ENCODE measurements at regions not wholly inside any gene's neighbourhood (a gene's known extent, or its start where the extent isn't known, plus 50 kb on each side); places are given as distances from the start of the nearest gene placed in this dataset.

- H3K9ac ChIP-seq (ENCODE audit: low read length in 3 of 3) = no peak overlapping the region
- peaks cover 0 to 4% (median 0%) of the 10 kb centered on the region in 3 donors for H3K4me1 ChIP-seq (ENCODE audit: control insufficient read depth in 2 of 3, insufficient read depth in 2 of 3, low read depth in 1 of 3, low read length in 3 of 3)
- no peak overlapping the region for H3K27ac ChIP-seq (ENCODE audit: low read depth in 2 of 2, low read length in 2 of 2)
- H3K9me3 ChIP-seq (ENCODE audit: control insufficient read depth in 2 of 3, insufficient read depth in 1 of 3, low read length in 3 of 3) = no peaks in the 10 kb centered on the region
- TF ChIP-seq CTCF (IDR thresholded peaks at IDR 0.05; ENCODE audit: borderline replicate concordance, extremely low read depth, insufficient read depth) = no peak
- intact Hi-C loops (cut with DNase I) = no loop called here
- DNase-seq (no peak), FAIRE-seq (no peak)
- H3K36me3 ChIP-seq (ENCODE audit: control insufficient read depth in 2 of 3, insufficient read depth in 3 of 3, low read length in 3 of 3) = peaks cover 0 to 18% (median 2%) of the 10 kb centered on the region in 3 donors
- H3K27me3 ChIP-seq (ENCODE audit: control insufficient read depth, insufficient read depth, low read length) = no peaks in the 10 kb centered on the region
- no peak overlapping the region for H3K4me3 ChIP-seq (ENCODE audit: low read length in 3 of 3)
Observed at GRCh38 chr20:3354247-3354646, 53.2 kb downstream of the DNAAF9 start.

DNA sequence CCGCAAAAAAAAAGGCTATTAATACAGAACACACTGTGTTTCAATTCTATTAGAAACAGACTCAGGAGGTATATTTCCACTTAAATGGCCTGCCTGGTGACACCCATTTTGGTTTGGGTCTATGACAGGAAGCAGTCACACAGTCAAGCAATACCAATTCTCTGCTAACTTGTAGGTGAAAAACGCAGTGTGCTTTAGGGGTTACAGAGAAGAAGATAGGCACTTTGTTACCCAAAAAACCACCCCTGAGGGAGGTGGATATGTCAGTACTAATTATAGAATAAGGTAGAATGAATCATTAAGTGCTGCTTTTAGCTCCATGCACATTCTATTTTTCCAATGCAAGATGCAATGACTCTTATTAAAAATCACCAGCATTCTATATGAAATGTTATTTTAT, 53.8 kb downstream of the DNAAF9 start:
- Histone ChIP-seq H3K9me3 (ENCODE audit: control insufficient read depth in 2 of 3, insufficient read depth in 1 of 3, low read length in 3 of 3) (no peaks in the 10 kb centered on the region), H3K4me1 (ENCODE audit: control insufficient read depth in 2 of 3, insufficient read depth in 2 of 3, low read depth in 1 of 3, low read length in 3 of 3) (peaks cover 0 to under 1% (median 0%) of the 10 kb centered on the region in 3 donors), H3K27ac (ENCODE audit: low read depth in 2 of 2, low read length in 2 of 2) (no peak overlapping the region), H3K27me3 (ENCODE audit: control insufficient read depth, insufficient read depth, low read length) (no peaks in the 10 kb centered on the region), H3K36me3 (ENCODE audit: control insufficient read depth in 2 of 3, insufficient read depth in 3 of 3, low read length in 3 of 3) (peaks cover 0 to 19% (median 2%) of the 10 kb centered on the region in 3 donors), H3K9ac (ENCODE audit: low read length in 3 of 3) (no peak overlapping the region), H3K4me3 (ENCODE audit: low read length in 3 of 3) (no peak overlapping the region)
- intact Hi-C loops (cut with DNase I) = no loop called here
- DNase-seq = no peak
- TF ChIP-seq CTCF (IDR thresholded peaks at IDR 0.05; ENCODE audit: borderline replicate concordance, extremely low read depth, insufficient read depth) = no peak
- no peak for FAIRE-seq

GRCh38 chr20:3352202-3352601, 55.3 kb downstream of the DNAAF9 start:
- H3K36me3 ChIP-seq (ENCODE audit: control insufficient read depth in 2 of 3, insufficient read depth in 3 of 3, low read length in 3 of 3) = peaks cover 0 to 26% (median 7%) of the 10 kb centered on the region in 3 donors
- no peaks in the 10 kb centered on the region for H3K9me3 ChIP-seq (ENCODE audit: control insufficient read depth in 2 of 3, insufficient read depth in 1 of 3, low read length in 3 of 3)
- H3K9ac ChIP-seq (ENCODE audit: low read length in 3 of 3) = no peak overlapping the region
- FAIRE-seq (no peak), DNase-seq (no peak)
- no peak for TF ChIP-seq CTCF (IDR thresholded peaks at IDR 0.05; ENCODE audit: borderline replicate concordance, extremely low read depth, insufficient read depth)
- H3K4me3 ChIP-seq (ENCODE audit: low read length in 3 of 3) = no peak overlapping the region
- intact Hi-C loops (cut with DNase I) = no loop called here
- H3K27ac ChIP-seq (ENCODE audit: low read depth in 2 of 2, low read length in 2 of 2) = no peak overlapping the region
- H3K4me1 ChIP-seq (ENCODE audit: control insufficient read depth in 2 of 3, insufficient read depth in 2 of 3, low read depth in 1 of 3, low read length in 3 of 3) = no peaks in the 10 kb centered on the region
- no peaks in the 10 kb centered on the region for H3K27me3 ChIP-seq (ENCODE audit: control insufficient read depth, insufficient read depth, low read length)

DNA sequence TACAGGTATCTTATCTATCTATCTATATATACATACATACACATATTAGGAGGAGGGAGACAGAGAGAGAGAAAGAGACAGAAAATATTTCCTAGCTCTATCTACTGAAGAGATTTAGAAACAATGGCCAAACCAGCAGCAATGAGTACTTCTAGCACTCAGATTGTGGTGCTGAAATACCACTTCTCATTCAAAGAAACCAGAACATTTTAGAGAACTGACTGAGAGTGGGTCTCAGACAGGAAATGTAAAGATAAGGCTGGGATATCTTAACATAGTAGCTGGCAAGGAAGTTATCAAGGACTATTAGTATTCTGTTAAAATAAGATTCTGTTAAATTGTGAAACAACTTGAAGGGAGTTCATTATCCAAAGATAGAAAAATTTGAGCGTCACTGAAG, 57.0 kb downstream of the DNAAF9 start:
- Histone ChIP-seq H3K27ac (ENCODE audit: low read depth in 2 of 2, low read length in 2 of 2) (no peak overlapping the region), H3K9me3 (ENCODE audit: control insufficient read depth in 2 of 3, insufficient read depth in 1 of 3, low read length in 3 of 3) (no peaks in the 10 kb centered on the region), H3K4me1 (ENCODE audit: control insufficient read depth in 2 of 3, insufficient read depth in 2 of 3, low read depth in 1 of 3, low read length in 3 of 3) (no peaks in the 10 kb centered on the region), H3K4me3 (ENCODE audit: low read length in 3 of 3) (no peak overlapping the region), H3K36me3 (ENCODE audit: control insufficient read depth in 2 of 3, insufficient read depth in 3 of 3, low read length in 3 of 3) (peaks cover 2 to 39% (median 10%) of the 10 kb centered on the region in 3 donors), H3K27me3 (ENCODE audit: control insufficient read depth, insufficient read depth, low read length) (no peaks in the 10 kb centered on the region), H3K9ac (ENCODE audit: low read length in 3 of 3) (no peak overlapping the region)
- FAIRE-seq (no peak), DNase-seq (no peak)
- no peak for TF ChIP-seq CTCF (IDR thresholded peaks at IDR 0.05; ENCODE audit: borderline replicate concordance, extremely low read depth, insufficient read depth)
- intact Hi-C loops (cut with DNase I) = no loop called here
